H1 (cell line): ENCODE measurements at regions not wholly inside any gene's neighbourhood (a gene's known extent, or its start where the extent isn't known, plus 50 kb on each side); places are given as distances from the start of the nearest gene placed in this dataset.

Source experiments
- CTCF ChIA-PET: fragments of 300-600 bp; sonication (Branson Sonifier 250); formaldehyde crosslinking; loops from one replicate; lab custom pipeline; 2021; ENCODE audit not compliant: partially characterized antibody; lab: Charles Lee
- POLR2A ChIA-PET: fragments of 300-600 bp; sonication (Branson Sonifier 250); formaldehyde crosslinking; loops from one replicate; lab custom pipeline; 2021; ENCODE audit warnings: inconsistent platforms; ENCODE audit not compliant: partially characterized antibody; lab: Charles Lee
- DNase-seq, 2 experiments: peaks; one replicate each; pipeline versions ENCODE4 v3.0.0 to v3.0.0-alpha.2; 2010 to 2022; ENCODE audit warnings: low spot score in 2 of 2, low read depth in 1 of 2, mixed read lengths in 1 of 2
- FAIRE-seq: peaks from 2 replicates; lab custom pipeline; 2011; peaks lifted over from hg19 to GRCh38; lab: Jason Lieb, UNC
- H2AFZ ChIP-seq: 2 replicates; pipeline ENCODE4 v1.8.1; 2012; ENCODE audit warnings: low read length, inconsistent platforms
- H2AK5ac ChIP-seq: 2 replicates; pipeline ENCODE4 v1.6.1; 2013; ENCODE audit warnings: low read depth, low read length
- H2BK120ac ChIP-seq: replicated peaks from 2 replicates; pipeline ENCODE3; 2013; ENCODE audit warnings: low read depth, low read length, inconsistent platforms
- H2BK12ac ChIP-seq: 2 replicates; pipeline ENCODE4 v1.6.1; 2013; ENCODE audit warnings: low read depth, low read length
- H2BK15ac ChIP-seq: 2 replicates; pipeline ENCODE4 v1.6.1; 2013; ENCODE audit warnings: low read length
- H2BK20ac ChIP-seq: 2 replicates; pipeline ENCODE4 v1.6.1; 2013; ENCODE audit warnings: low read length
- H2BK5ac ChIP-seq: 2 replicates; pipeline ENCODE4 v1.6.1; 2013; ENCODE audit warnings: low read depth, low read length
- H3K14ac ChIP-seq: 2 replicates; pipeline ENCODE4 v1.6.1; 2013; ENCODE audit warnings: inconsistent platforms; ENCODE audit not compliant: insufficient read length
- H3K18ac ChIP-seq: 2 replicates; pipeline ENCODE4 v1.6.1; 2013; ENCODE audit warnings: low read length; ENCODE audit errors: extremely low read depth
- H3K23ac ChIP-seq: 2 replicates; pipeline ENCODE4 v1.6.1; 2013; ENCODE audit warnings: inconsistent platforms; ENCODE audit not compliant: insufficient read length
- H3K23me2 ChIP-seq: 2 replicates; pipeline ENCODE4 v1.6.1; 2013; ENCODE audit warnings: low read depth, low read length
- H3K27ac ChIP-seq: 2 replicates; pipeline ENCODE4 v1.6.1; 2011; ENCODE audit warnings: low read depth, low read length, inconsistent platforms
- H3K27me3 ChIP-seq, 4 experiments: replicated peaks in 1 of 4; 1 replicate in 1 of 4; 2 replicates in 3 of 4; pipeline versions ENCODE4 v1.6.1 to v1.8.1; 2011 to 2013; ENCODE audit warnings: low read length in 3 of 4, mild to moderate bottlenecking in 3 of 4, inconsistent platforms in 2 of 4, mixed read lengths in 2 of 4, moderate library complexity in 1 of 4; ENCODE audit not compliant: control insufficient read depth in 3 of 4, insufficient read depth in 3 of 4; ENCODE audit errors: extremely low read depth in 1 of 4
- H3K36me3 ChIP-seq, 4 experiments: 2 replicates each; pipeline versions ENCODE4 v1.6.1 to v1.8.1; 2011 to 2013; ENCODE audit warnings: mild to moderate bottlenecking in 4 of 4, low read length in 3 of 4, moderate library complexity in 2 of 4, control low read depth in 1 of 4, inconsistent platforms in 1 of 4; ENCODE audit not compliant: insufficient read depth in 4 of 4, control insufficient read depth in 2 of 4
- H3K4ac ChIP-seq: replicated peaks from 2 replicates; pipeline ENCODE3; 2013; ENCODE audit warnings: low read length, low read depth, mixed read lengths, inconsistent platforms; ENCODE audit not compliant: insufficient read length
- H3K4me1 ChIP-seq, 4 experiments: replicated peaks in 1 of 4; 1 replicate in 1 of 4; 2 replicates in 3 of 4; pipeline versions ENCODE4 v1.6.1 to v1.8.1; 2011 to 2013; ENCODE audit warnings: low read length in 3 of 4, inconsistent platforms in 2 of 4, mixed read lengths in 1 of 4; ENCODE audit not compliant: insufficient read depth in 4 of 4, control insufficient read depth in 3 of 4
- H3K4me2 ChIP-seq, 2 experiments: 2 replicates each; pipeline versions ENCODE4 v1.6.1 to v1.8.1; 2011 to 2013; ENCODE audit warnings: low read depth in 2 of 2, low read length in 2 of 2, control low read depth in 1 of 2, inconsistent platforms in 1 of 2, mild to moderate bottlenecking in 1 of 2; ENCODE audit not compliant: insufficient read depth in 1 of 2
- H3K4me3 ChIP-seq, 4 experiments: fragments of 200-600, 300-600 bp in 1 of 4; sonication (generic), shearing (Covaris generic), sonication (Bioruptor Twin) in 1 of 4; 2 replicates each; pipeline versions ENCODE4 v1.5.1 to v1.8.1; 2011 to 2016; ENCODE audit warnings: low read length in 4 of 4, low read depth in 3 of 4, control low read depth in 2 of 4, inconsistent platforms in 2 of 4, mild to moderate bottlenecking in 2 of 4, mixed read lengths in 1 of 4, moderate library complexity in 1 of 4; ENCODE audit not compliant: insufficient read depth in 2 of 4; ENCODE audit errors: extremely low read depth in 1 of 4
- H3K56ac ChIP-seq: replicated peaks from 2 replicates; pipeline ENCODE3; 2013; ENCODE audit warnings: low read depth, mild to moderate bottlenecking, mixed read lengths, low read length, inconsistent platforms; ENCODE audit not compliant: insufficient read length
- H3K79me1 ChIP-seq: 2 replicates; pipeline ENCODE4 v1.6.1; 2013; ENCODE audit warnings: low read depth, low read length, control low read depth
- H3K79me2 ChIP-seq, 2 experiments: 2 replicates each; pipeline versions ENCODE4 v1.6.1 to v1.8.1; 2012 to 2013; ENCODE audit warnings: low read length in 2 of 2, mild to moderate bottlenecking in 2 of 2, inconsistent platforms in 1 of 2; ENCODE audit not compliant: insufficient read depth in 2 of 2, control insufficient read depth in 1 of 2
- H3K9ac ChIP-seq, 4 experiments: replicated peaks in 1 of 4; 1 replicate in 1 of 4; 2 replicates in 3 of 4; pipeline versions ENCODE4 v1.6.1 to v1.8.1; 2011 to 2013; ENCODE audit warnings: low read depth in 3 of 4, low read length in 3 of 4, control low read depth in 2 of 4, mild to moderate bottlenecking in 2 of 4, moderate library complexity in 2 of 4, inconsistent platforms in 1 of 4; ENCODE audit errors: extremely low read depth in 1 of 4
- H3K9me3 ChIP-seq, 2 experiments: 2 replicates each; pipeline versions ENCODE4 v1.6.1 to v1.8.1; 2012 to 2013; ENCODE audit warnings: mild to moderate bottlenecking in 2 of 2, moderate library complexity in 2 of 2, control low read depth in 1 of 2, inconsistent platforms in 1 of 2, low read depth in 1 of 2, low read length in 1 of 2, mixed read lengths in 1 of 2; ENCODE audit not compliant: insufficient read depth in 2 of 2
- H4K20me1 ChIP-seq, 2 experiments: replicated peaks in 1 of 2; 2 replicates each; pipeline versions ENCODE3 to v1.8.1; 2011 to 2013; ENCODE audit warnings: inconsistent platforms in 2 of 2, low read length in 2 of 2, mild to moderate bottlenecking in 1 of 2; ENCODE audit not compliant: insufficient read depth in 2 of 2, control insufficient read depth in 1 of 2
- H4K5ac ChIP-seq: 2 replicates; pipeline ENCODE4 v1.6.1; 2013; ENCODE audit warnings: low read length, low read depth, mixed read lengths, inconsistent platforms; ENCODE audit not compliant: insufficient read length
- H4K8ac ChIP-seq: 2 replicates; pipeline ENCODE4 v1.8.0; 2013; ENCODE audit warnings: mild to moderate bottlenecking, moderate library complexity, low read length, inconsistent platforms; ENCODE audit not compliant: insufficient read depth; ENCODE audit errors: extremely low read depth
- H4K91ac ChIP-seq: replicated peaks from 2 replicates; pipeline ENCODE3; 2013; ENCODE audit warnings: low read length, mixed read lengths, inconsistent platforms; ENCODE audit not compliant: insufficient read length
- ATF3 ChIP-seq: IDR thresholded peaks from 2 replicates; pipeline ENCODE4 v1.6.1; 2011; ENCODE audit warnings: low read depth, mild to moderate bottlenecking, low read length; ENCODE audit not compliant: insufficient read depth
- JUND ChIP-seq: IDR thresholded peaks from 2 replicates; pipeline ENCODE4 v1.6.1; 2011; ENCODE audit warnings: mild to moderate bottlenecking, improper control_type of control experiment, low read length
- POLR2AphosphoS5 ChIP-seq: IDR thresholded peaks from 2 replicates; pipeline ENCODE4 v1.6.1; 2011; ENCODE audit warnings: low read depth, low read length
- SIN3A ChIP-seq, 2 experiments: IDR thresholded peaks in 1 of 2; conservative IDR thresholded peaks in 1 of 2; 2 replicates each; pipeline ENCODE4 v1.6.1; 2011 to 2012; ENCODE audit warnings: low read length in 2 of 2, improper control_type of control experiment in 1 of 2, low read depth in 1 of 2, mild to moderate bottlenecking in 1 of 2
- SIRT6 ChIP-seq: IDR thresholded peaks from one replicate; pipeline ENCODE4 v1.7.1; 2012; ENCODE audit warnings: low read length, inconsistent platforms
- TAF1 ChIP-seq: IDR thresholded peaks from 2 replicates; pipeline ENCODE4 v1.6.1; 2011; ENCODE audit warnings: mild to moderate bottlenecking, low read depth, low read length
- TCF12 ChIP-seq: IDR thresholded peaks from 2 replicates; pipeline ENCODE4 v1.6.1; 2011; ENCODE audit warnings: low read depth, mild to moderate bottlenecking, low read length
- WGBS, 2 experiments: shearing (Covaris generic) in 1 of 2; methylation state at CpG; one replicate each; pipeline versions ENCODE4 v1.1.6 to v1.1.7; 2013 to 2015; ENCODE audit warnings: low lambda C conversion rate in 2 of 2, mixed read lengths in 2 of 2, inconsistent platforms in 1 of 2, low coverage in 1 of 2, missing lambda C conversion rate in 1 of 2; ENCODE audit not compliant: insufficient replicate concordance in 2 of 2, insufficient coverage in 1 of 2, insufficient read length in 1 of 2; ENCODE audit errors: extremely low coverage in 1 of 2, missing lambda C conversion rate in 1 of 2; 5-methylcytosine and 5-hydroxymethylcytosine counted together

- no peak overlapping the region for H3K4ac ChIP-seq
- no peaks in the 10 kb centered on the region for H3K79me1 ChIP-seq
Observed at GRCh38 chr14:30223966-30224365, 296.3 kb upstream of the PRKD1 start.

More at GRCh38 chr14:30223966-30224365, 296.3 kb upstream of the PRKD1 start:
- H4K20me1 ChIP-seq, result no peaks in the 10 kb centered on the region
- no peak overlapping the region for H2BK15ac ChIP-seq
- DNase-seq (no peak), FAIRE-seq (no peak)
- H2BK5ac ChIP-seq, result no peak overlapping the region
- TF ChIP-seq ATF3, result no peak
- no peak for TF ChIP-seq TAF1
- TF ChIP-seq SIRT6, result no peak
- TF ChIP-seq POLR2AphosphoS5, result no peak
- TF ChIP-seq JUND, result no peak
- TF ChIP-seq SIN3A (conservative IDR thresholded peaks at IDR 0.05 in 1 of 2, IDR thresholded peaks at IDR 0.05 in 1 of 2; ENCODE audit: low read depth in 1 of 2, low read length in 2 of 2), result no peak
- TF ChIP-seq TCF12, result no peak
- no peak overlapping the region for H3K4me2 ChIP-seq
- H3K23me2 ChIP-seq, result no peaks in the 10 kb centered on the region
- H4K5ac ChIP-seq, result no peak overlapping the region
- no peak overlapping the region for H3K9ac ChIP-seq
- H4K8ac ChIP-seq, result no peak overlapping the region
- no peaks in the 10 kb centered on the region for H3K4me1 ChIP-seq
- no peak overlapping the region for H4K91ac ChIP-seq
- ChIA-PET CTCF (interaction anchor here (1.5 to 4.4 kb wide), 4 partner anchors 10 to 676 kb away, joined by 3 to 32 read pairs (median 8); no protein-coding TSS in a partner anchor), POLR2A (no interaction called here)
- H2BK12ac ChIP-seq, result no peak overlapping the region
- no peak overlapping the region for H3K4me3 ChIP-seq
- H3K23ac ChIP-seq, result no peak overlapping the region
- 93% methylated on average over 3 of the region's 3 CpGs; no CpG with 5 or more reads in 1 of the 2 experiments for WGBS, 2 experiments
- no peak overlapping the region for H3K14ac ChIP-seq
- H3K27me3 ChIP-seq, result no peaks in the 10 kb centered on the region
- H2BK120ac ChIP-seq, result no peak overlapping the region
- no peak overlapping the region for H2AFZ ChIP-seq
- H3K56ac ChIP-seq, result no peak overlapping the region
- no peak overlapping the region for H2AK5ac ChIP-seq
- H2BK20ac ChIP-seq, result no peak overlapping the region
- no peaks in the 10 kb centered on the region for H3K79me2 ChIP-seq
- H3K9me3 ChIP-seq, result no peaks in the 10 kb centered on the region
- no peak overlapping the region for H3K18ac ChIP-seq
- no peaks in the 10 kb centered on the region for H3K36me3 ChIP-seq
- no peak overlapping the region for H3K27ac ChIP-seq
